ENCODE measurements at regions not wholly inside any gene's neighbourhood (a gene's known extent, or its start where the extent isn't known, plus 50 kb on each side); places are given as distances from the start of the nearest gene placed in this dataset.

GRCh38 chr2:19454125-19454524 lies 95.7 kb upstream of the OSR1 start:
- Histone ChIP-seq H3K27ac (ENCODE audit: extremely low read depth, low read depth, low read length) (no peak overlapping the region), H3K9me3 (ENCODE audit: control insufficient read depth, insufficient read depth, low read depth, low read length) (no peaks in the 10 kb centered on the region), H3K36me3 (ENCODE audit: control insufficient read depth in 2 of 2, insufficient read depth in 1 of 2, low read length in 2 of 2) (no peaks in the 10 kb centered on the region), H3K4me1 (ENCODE audit: control insufficient read depth, insufficient read depth, low read length) (no peaks in the 10 kb centered on the region), H3K4me3 (ENCODE audit: low read depth, low read length) (no peak overlapping the region)
- no peak for TF ChIP-seq EGR2 (tag by site-specific recombination; IDR thresholded peaks at IDR 0.05; ENCODE audit: low read depth)
- no peak for TF ChIP-seq SETDB1 (IDR thresholded peaks at IDR 0.05; ENCODE audit: insufficient read length, low read length)
- POLR2A ChIA-PET, result no interaction called here
- CTCF ChIA-PET, result interaction anchor here (0.7 kb wide), 1 partner anchor 635 kb away, joined by 6 read pairs; no protein-coding TSS in a partner anchor

GRCh38 chr2:19442731-19443130 lies 84.3 kb upstream of the OSR1 start:
- no peaks in the 10 kb centered on the region for H3K36me3 ChIP-seq (ENCODE audit: control insufficient read depth in 2 of 2, insufficient read depth in 1 of 2, low read length in 2 of 2)
- CTCF ChIA-PET, result no interaction called here

DNA sequence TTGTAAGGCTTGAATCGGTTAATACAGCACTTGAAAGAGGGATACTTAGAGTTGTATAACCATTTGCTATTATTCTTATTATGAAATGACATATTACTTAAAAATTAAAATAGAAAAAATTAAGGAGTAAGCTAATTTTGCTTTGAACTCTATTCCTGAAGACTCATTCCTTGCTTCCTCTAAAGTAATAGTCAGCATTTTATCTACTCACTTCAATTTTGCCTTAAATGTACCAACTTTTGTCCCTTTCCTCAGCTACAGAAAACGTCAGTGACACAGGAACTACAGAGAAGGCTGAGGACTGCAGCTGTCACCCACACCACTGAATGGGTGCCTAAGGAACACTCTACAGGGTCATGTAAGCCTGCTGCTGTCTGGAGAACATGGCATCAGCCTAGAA lies 80.7 kb upstream of the OSR1 start:
- ChIA-PET CTCF (no interaction called here), POLR2A (interaction anchor here (1.0 kb wide), 1 partner anchor 81 kb away, joined by 3 read pairs; the partner anchor contains the start of gene OSR1)
- TF ChIP-seq KLF17 (tag by site-specific recombination; IDR thresholded peaks at IDR 0.05) (no peak), ZNF211 (tag by site-specific recombination; IDR thresholded peaks at IDR 0.05; ENCODE audit: low read depth) (no peak), ZXDB (tag by site-specific recombination; IDR thresholded peaks at IDR 0.05) (no peak), PRDM6 (tag by site-specific recombination; IDR thresholded peaks at IDR 0.05) (no peak), CTCF (tag by site-specific recombination; IDR thresholded peaks at IDR 0.05) (no peak), ZFP3 (tag by site-specific recombination; IDR thresholded peaks at IDR 0.05; ENCODE audit: low read depth) (no peak), ZBTB20 (tag by site-specific recombination; IDR thresholded peaks at IDR 0.05) (no peak), KLF8 (tag by site-specific recombination; IDR thresholded peaks at IDR 0.05) (no peak), ZSCAN16 (tag by site-specific recombination; IDR thresholded peaks at IDR 0.05) (no peak), ELK4 (IDR thresholded peaks at IDR 0.05; ENCODE audit: borderline replicate concordance, low read depth, low read length) (no peak), BCL11B (tag by site-specific recombination; IDR thresholded peaks at IDR 0.05; ENCODE audit: low read depth) (no peak)
- TF ChIP-seq, protein P1, sequence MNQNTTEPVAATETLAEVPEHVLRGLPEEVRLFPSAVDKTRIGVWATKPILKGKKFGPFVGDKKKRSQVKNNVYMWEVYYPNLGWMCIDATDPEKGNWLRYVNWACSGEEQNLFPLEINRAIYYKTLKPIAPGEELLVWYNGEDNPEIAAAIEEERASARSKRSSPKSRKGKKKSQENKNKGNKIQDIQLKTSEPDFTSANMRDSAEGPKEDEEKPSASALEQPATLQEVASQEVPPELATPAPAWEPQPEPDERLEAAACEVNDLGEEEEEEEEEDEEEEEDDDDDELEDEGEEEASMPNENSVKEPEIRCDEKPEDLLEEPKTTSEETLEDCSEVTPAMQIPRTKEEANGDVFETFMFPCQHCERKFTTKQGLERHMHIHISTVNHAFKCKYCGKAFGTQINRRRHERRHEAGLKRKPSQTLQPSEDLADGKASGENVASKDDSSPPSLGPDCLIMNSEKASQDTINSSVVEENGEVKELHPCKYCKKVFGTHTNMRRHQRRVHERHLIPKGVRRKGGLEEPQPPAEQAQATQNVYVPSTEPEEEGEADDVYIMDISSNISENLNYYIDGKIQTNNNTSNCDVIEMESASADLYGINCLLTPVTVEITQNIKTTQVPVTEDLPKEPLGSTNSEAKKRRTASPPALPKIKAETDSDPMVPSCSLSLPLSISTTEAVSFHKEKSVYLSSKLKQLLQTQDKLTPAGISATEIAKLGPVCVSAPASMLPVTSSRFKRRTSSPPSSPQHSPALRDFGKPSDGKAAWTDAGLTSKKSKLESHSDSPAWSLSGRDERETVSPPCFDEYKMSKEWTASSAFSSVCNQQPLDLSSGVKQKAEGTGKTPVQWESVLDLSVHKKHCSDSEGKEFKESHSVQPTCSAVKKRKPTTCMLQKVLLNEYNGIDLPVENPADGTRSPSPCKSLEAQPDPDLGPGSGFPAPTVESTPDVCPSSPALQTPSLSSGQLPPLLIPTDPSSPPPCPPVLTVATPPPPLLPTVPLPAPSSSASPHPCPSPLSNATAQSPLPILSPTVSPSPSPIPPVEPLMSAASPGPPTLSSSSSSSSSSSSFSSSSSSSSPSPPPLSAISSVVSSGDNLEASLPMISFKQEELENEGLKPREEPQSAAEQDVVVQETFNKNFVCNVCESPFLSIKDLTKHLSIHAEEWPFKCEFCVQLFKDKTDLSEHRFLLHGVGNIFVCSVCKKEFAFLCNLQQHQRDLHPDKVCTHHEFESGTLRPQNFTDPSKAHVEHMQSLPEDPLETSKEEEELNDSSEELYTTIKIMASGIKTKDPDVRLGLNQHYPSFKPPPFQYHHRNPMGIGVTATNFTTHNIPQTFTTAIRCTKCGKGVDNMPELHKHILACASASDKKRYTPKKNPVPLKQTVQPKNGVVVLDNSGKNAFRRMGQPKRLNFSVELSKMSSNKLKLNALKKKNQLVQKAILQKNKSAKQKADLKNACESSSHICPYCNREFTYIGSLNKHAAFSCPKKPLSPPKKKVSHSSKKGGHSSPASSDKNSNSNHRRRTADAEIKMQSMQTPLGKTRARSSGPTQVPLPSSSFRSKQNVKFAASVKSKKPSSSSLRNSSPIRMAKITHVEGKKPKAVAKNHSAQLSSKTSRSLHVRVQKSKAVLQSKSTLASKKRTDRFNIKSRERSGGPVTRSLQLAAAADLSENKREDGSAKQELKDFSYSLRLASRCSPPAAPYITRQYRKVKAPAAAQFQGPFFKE (tag by site-specific recombination; IDR thresholded peaks at IDR 0.05; ENCODE audit: borderline replicate concordance), result no peak
- TF ChIP-seq, protein P2, sequence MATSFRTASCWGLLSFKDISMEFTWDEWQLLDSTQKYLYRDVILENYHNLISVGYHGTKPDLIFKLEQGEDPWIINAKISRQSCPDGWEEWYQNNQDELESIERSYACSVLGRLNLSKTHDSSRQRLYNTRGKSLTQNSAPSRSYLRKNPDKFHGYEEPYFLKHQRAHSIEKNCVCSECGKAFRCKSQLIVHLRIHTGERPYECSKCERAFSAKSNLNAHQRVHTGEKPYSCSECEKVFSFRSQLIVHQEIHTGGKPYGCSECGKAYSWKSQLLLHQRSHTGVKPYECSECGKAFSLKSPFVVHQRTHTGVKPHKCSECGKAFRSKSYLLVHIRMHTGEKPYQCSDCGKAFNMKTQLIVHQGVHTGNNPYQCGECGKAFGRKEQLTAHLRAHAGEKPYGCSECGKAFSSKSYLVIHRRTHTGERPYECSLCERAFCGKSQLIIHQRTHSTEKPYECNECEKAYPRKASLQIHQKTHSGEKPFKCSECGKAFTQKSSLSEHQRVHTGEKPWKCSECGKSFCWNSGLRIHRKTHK (tag by site-specific recombination; IDR thresholded peaks at IDR 0.05), result no peak

More at GRCh38 chr2:19442731-19443130, 84.3 kb upstream of the OSR1 start:
- H3K9me3 ChIP-seq (ENCODE audit: control insufficient read depth, insufficient read depth, low read depth, low read length), result no peaks in the 10 kb centered on the region
- no peaks in the 10 kb centered on the region for H3K4me1 ChIP-seq (ENCODE audit: control insufficient read depth, insufficient read depth, low read length)
- H3K27ac ChIP-seq (ENCODE audit: extremely low read depth, low read depth, low read length), result no peak overlapping the region
- H3K4me3 ChIP-seq (ENCODE audit: low read depth, low read length), result no peak overlapping the region
- POLR2A ChIA-PET, result no interaction called here
- TF ChIP-seq SALL2 (tag by site-specific recombination; IDR thresholded peaks at IDR 0.05; ENCODE audit: borderline replicate concordance), result no peak
- TF ChIP-seq ZNF16 (tag by site-specific recombination; IDR thresholded peaks at IDR 0.05; ENCODE audit: low read depth), result no peak
- TF ChIP-seq BCL11A (tag by site-specific recombination; IDR thresholded peaks at IDR 0.05; ENCODE audit: low read depth), result no peak
- TF ChIP-seq BCL11B (tag by site-specific recombination; IDR thresholded peaks at IDR 0.05; ENCODE audit: low read depth), result no peak
- TF ChIP-seq ZNF76 (tag by site-specific recombination; IDR thresholded peaks at IDR 0.05; ENCODE audit: borderline replicate concordance, low read depth), result no peak
- no peak for TF ChIP-seq ZNF266 (tag by site-specific recombination; IDR thresholded peaks at IDR 0.05; ENCODE audit: low read depth)
- no peak for TF ChIP-seq GLIS1 (tag by site-specific recombination; IDR thresholded peaks at IDR 0.05)
- no peak for TF ChIP-seq ZNF146 (tag by site-specific recombination; IDR thresholded peaks at IDR 0.05)
- no peak for TF ChIP-seq ZNF239 (tag by site-specific recombination; IDR thresholded peaks at IDR 0.05)

More for the DNA sequence above, 80.7 kb upstream of the OSR1 start:
- Histone ChIP-seq H3K4me1 (ENCODE audit: control insufficient read depth, insufficient read depth, low read length) (no peaks in the 10 kb centered on the region), H3K36me3 (ENCODE audit: control insufficient read depth in 2 of 2, insufficient read depth in 1 of 2, low read length in 2 of 2) (no peaks in the 10 kb centered on the region), H3K27ac (ENCODE audit: extremely low read depth, low read depth, low read length) (no peak overlapping the region), H3K9me3 (ENCODE audit: control insufficient read depth, insufficient read depth, low read depth, low read length) (no peaks in the 10 kb centered on the region), H3K4me3 (ENCODE audit: low read depth, low read length) (no peak overlapping the region)
